ENCODE measurements at regions not wholly inside any gene's neighbourhood (a gene's known extent, or its start where the extent isn't known, plus 50 kb on each side); places are given as distances from the start of the nearest gene placed in this dataset.

GRCh38 chr4:33532821-33533220 is 2711.5 kb downstream of the ARAP2 start:
- TF ChIP-seq CTCF (IDR thresholded peaks at IDR 0.05 in 4 of 5, conservative IDR thresholded peaks at IDR 0.05 in 1 of 5): no peak
- no peak for TF ChIP-seq POLR2A (IDR thresholded peaks at IDR 0.05)
